B cell (primary cell): ENCODE measurements at regions not wholly inside any gene's neighbourhood (a gene's known extent, or its start where the extent isn't known, plus 50 kb on each side); places are given as distances from the start of the nearest gene placed in this dataset.
"Not testable (repeated sequence)": the region's sequence is repeated elsewhere in the genome, so short reads cannot be mapped to it uniquely, and the experiment has no call there.

Experiments
- ATAC-seq: fragments of 200-7000 bp; cut with Tn5 transposase; one replicate; pipeline ENCODE4 v1.10.0; 2021; ENCODE audit warnings: low read depth, mild to moderate bottlenecking, moderate number of reproducible peaks, moderate library complexity
- CTCF ChIA-PET: fragments of 350-600 bp; sonication (Branson Sonifier 250); formaldehyde crosslinking; loops from one replicate; lab custom pipeline; 2021; ENCODE audit warnings: antibody characterized with exemption, inconsistent platforms; lab: Charles Lee
- POLR2A ChIA-PET: fragments of 350-600 bp; sonication (Branson Sonifier 250); formaldehyde crosslinking; loops from one replicate; lab custom pipeline; 2021; ENCODE audit warnings: antibody characterized with exemption; lab: Charles Lee
- DNase-seq: peaks from one replicate; pipeline ENCODE4 v3.0.0; 2013
- H2AFZ ChIP-seq: 2 replicates; pipeline ENCODE4 v1.6.1; 2012; ENCODE audit warnings: mild to moderate bottlenecking, low read depth, low read length; ENCODE audit not compliant: insufficient read depth, poor library complexity, severe bottlenecking
- H3K27ac ChIP-seq, 2 donors: 1 replicate in 1 of 2; 2 replicates in 1 of 2; pipeline ENCODE4 v1.5.1; 2012 to 2013; ENCODE audit warnings: low read length in 2 of 2, mild to moderate bottlenecking in 2 of 2, moderate library complexity in 1 of 2
- H3K27me3 ChIP-seq, 4 experiments: fragments of 200-600 bp in 1 of 4; sonication (generic) in 1 of 4; replicated peaks in 1 of 4; 1 replicate in 2 of 4; 2 replicates in 2 of 4; pipeline versions ENCODE4 v1.6.1 to v1.7.0; 2013 to 2016; ENCODE audit warnings: low read length in 3 of 4, mild to moderate bottlenecking in 2 of 4, mixed read lengths in 1 of 4, moderate library complexity in 1 of 4; ENCODE audit not compliant: insufficient read depth in 4 of 4, control insufficient read depth in 3 of 4; ENCODE audit errors: control extremely low read depth in 1 of 4
- H3K36me3 ChIP-seq, 2 experiments: replicated peaks in 1 of 2; 1 replicate in 1 of 2; 2 replicates in 1 of 2; pipeline versions ENCODE4 v1.6.1 to v1.7.1; 2013; ENCODE audit warnings: low read length in 1 of 2; ENCODE audit not compliant: insufficient read depth in 2 of 2, control insufficient read depth in 1 of 2; ENCODE audit errors: control extremely low read depth in 1 of 2, extremely low read depth in 1 of 2
- H3K4me1 ChIP-seq, 2 donors: fragments of 200-600 bp in 1 of 2; sonication (generic) in 1 of 2; 1 replicate in 1 of 2; 2 replicates in 1 of 2; pipeline versions ENCODE4 v1.5.1 to v1.6.1; 2013 to 2017; ENCODE audit warnings: low read length in 2 of 2; ENCODE audit not compliant: control insufficient read depth in 2 of 2, insufficient read depth in 2 of 2
- H3K4me2 ChIP-seq: replicated peaks from 2 replicates; pipeline ENCODE3; 2012; ENCODE audit warnings: mild to moderate bottlenecking, low read depth, low read length; ENCODE audit not compliant: poor library complexity, severe bottlenecking
- H3K4me3 ChIP-seq, 5 experiments: fragments of 200-600 bp in 1 of 5; sonication (generic) in 1 of 5; 1 replicate in 3 of 5; 2 replicates in 2 of 5; pipeline versions ENCODE4 v1.5.1 to v1.7.0; 2011 to 2016; ENCODE audit warnings: low read length in 4 of 5, mild to moderate bottlenecking in 4 of 5, low read depth in 2 of 5, control low read depth in 1 of 5, moderate library complexity in 1 of 5; ENCODE audit not compliant: insufficient read depth in 1 of 5; ENCODE audit errors: control extremely low read depth in 1 of 5, extremely low read depth in 1 of 5
- H3K79me2 ChIP-seq: fragments of 200-600 bp; sonication (generic); one replicate; pipeline ENCODE4 v1.6.0; 2016; ENCODE audit warnings: low read length; ENCODE audit not compliant: control insufficient read depth, insufficient read depth
- H3K9ac ChIP-seq: fragments of 200-600 bp; sonication (generic); 2 replicates; pipeline ENCODE4 v1.6.1; 2017; ENCODE audit warnings: mild to moderate bottlenecking, low read length, moderate library complexity
- H3K9me3 ChIP-seq, 3 donors: one replicate each; pipeline versions ENCODE4 v1.6.1 to v1.7.1; 2013; ENCODE audit warnings: low read length in 2 of 3; ENCODE audit not compliant: control insufficient read depth in 2 of 3, insufficient read depth in 1 of 3; ENCODE audit errors: control extremely low read depth in 1 of 3
- H4K20me1 ChIP-seq: 2 replicates; pipeline ENCODE4 v1.6.0; 2012; ENCODE audit warnings: mild to moderate bottlenecking, low read length; ENCODE audit not compliant: insufficient read depth, control insufficient read depth, poor library complexity, severe bottlenecking
- H3K27ac Mint-ChIP-seq: one replicate; pipeline ENCODE4 v1.8.0; 2021; ENCODE audit warnings: mixed read lengths
- H3K27me3 Mint-ChIP-seq: one replicate; pipeline ENCODE4 v1.8.0; 2021; ENCODE audit warnings: mixed read lengths
- H3K4me1 Mint-ChIP-seq: one replicate; pipeline ENCODE4 v1.8.0; 2021; ENCODE audit warnings: mixed read lengths
- H3K4me3 Mint-ChIP-seq: one replicate; pipeline ENCODE4 v1.8.0; 2021; ENCODE audit warnings: mixed read lengths
- H3K9me3 Mint-ChIP-seq: one replicate; pipeline ENCODE4 v1.8.0; 2022; ENCODE audit warnings: mixed read lengths; ENCODE audit not compliant: insufficient read depth
- CTCF ChIP-seq: fragments of 200-600 bp; IDR thresholded peaks from one replicate; pipeline ENCODE4 v1.8.0; 2022; ENCODE audit warnings: antibody characterized with exemption, mild to moderate bottlenecking
- EZH2 ChIP-seq: IDR thresholded peaks from 2 replicates; pipeline ENCODE4 v1.6.1; 2012; ENCODE audit warnings: borderline replicate concordance, low read depth, mild to moderate bottlenecking, moderate library complexity, low read length; ENCODE audit not compliant: insufficient read depth, poor library complexity, severe bottlenecking
- WGBS: methylation state at CpG from one replicate; pipeline ENCODE4 v1.1.5; 2013; ENCODE audit warnings: missing lambda C conversion rate; ENCODE audit not compliant: insufficient coverage; 5-methylcytosine and 5-hydroxymethylcytosine counted together
- intact Hi-C: fragments of 100-400 bp; cut with micrococcal nuclease; formaldehyde crosslinking; loops from one replicate; pipeline ENCODE4 v1.10.0; 2022

- 75% methylated on average over 4 of the region's 5 CpGs for WGBS
Observed at GRCh38 chr1:31517301-31517700, 59.0 kb upstream of the TINAGL1 start.

GRCh38 chr1:31517986-31518385 is 58.3 kb upstream of the TINAGL1 start:
- H3K4me2 ChIP-seq, CTCF ChIA-PET, H3K9me3 Mint-ChIP-seq, H3K4me1 ChIP-seq, ATAC-seq, H3K27ac Mint-ChIP-seq, POLR2A ChIA-PET, H3K4me3 ChIP-seq, DNase-seq, H2AFZ ChIP-seq, intact Hi-C loops, H4K20me1 ChIP-seq, H3K4me3 Mint-ChIP-seq, H3K4me1 Mint-ChIP-seq, H3K27ac ChIP-seq, H3K9ac ChIP-seq, H3K36me3 ChIP-seq, H3K79me2 ChIP-seq, H3K27me3 ChIP-seq: not testable (repeated sequence)
- H3K9me3 ChIP-seq, result peaks cover 0 to 18% (median 0%) of the 10 kb centered on the region in 3 donors
- H3K27me3 Mint-ChIP-seq, result peaks cover 10% of the 10 kb centered on the region
- WGBS, result no CpG with 5 or more reads among the region's 2 CpGs

More at GRCh38 chr1:31517301-31517700, 59.0 kb upstream of the TINAGL1 start:
- ChIA-PET CTCF (no interaction called here), POLR2A (no interaction called here)
- Histone ChIP-seq H2AFZ (no peak overlapping the region), H3K4me3 (no peak overlapping the region), H3K36me3 (no peaks in the 10 kb centered on the region), H3K27ac (no peak overlapping the region), H3K9me3 (peaks cover 0 to 18% (median 0%) of the 10 kb centered on the region in 3 donors), H3K27me3 (no peaks in the 10 kb centered on the region), H3K79me2 (no peaks in the 10 kb centered on the region), H3K4me2 (no peak overlapping the region), H4K20me1 (no peaks in the 10 kb centered on the region), H3K9ac (no peak overlapping the region), H3K4me1 (no peaks in the 10 kb centered on the region)
- H3K9me3 Mint-ChIP-seq, result peaks cover 2% of the 10 kb centered on the region
- DNase-seq, result no peak
- H3K4me3 Mint-ChIP-seq, result no peak overlapping the region
- intact Hi-C loops, result no loop called here
- H3K27me3 Mint-ChIP-seq, result peaks cover 13% of the 10 kb centered on the region
- no peak overlapping the region for H3K27ac Mint-ChIP-seq
- no peak for TF ChIP-seq CTCF
- no peak for TF ChIP-seq EZH2
- H3K4me1 Mint-ChIP-seq, result no peaks in the 10 kb centered on the region
- no peak for ATAC-seq
